Dendritic cell treated with granulocyte-macrophage colony-stimulating factor and Interleukin-4, amounts not matched to agents 40 ng/mL and 50 ng/mL, for 4 days (primary cell): ENCODE measurements at regions not wholly inside any gene's neighbourhood (a gene's known extent, or its start where the extent isn't known, plus 50 kb on each side); places are given as distances from the start of the nearest gene placed in this dataset.
"Not testable (repeated sequence)": the region's sequence is repeated elsewhere in the genome, so short reads cannot be mapped to it uniquely, and the experiment has no call there.

Experiments used
- H3K27ac Mint-ChIP-seq: one replicate; pipeline ENCODE4 v1.8.0; 2022; ENCODE audit warnings: mild to moderate bottlenecking, mixed read lengths
- H3K27me3 Mint-ChIP-seq: one replicate; pipeline ENCODE4 v1.8.0; 2022; ENCODE audit warnings: mild to moderate bottlenecking, mixed read lengths
- H3K36me3 Mint-ChIP-seq: one replicate; pipeline ENCODE4 v1.8.0; 2022; ENCODE audit warnings: low read depth, mixed read lengths
- H3K4me1 Mint-ChIP-seq: one replicate; pipeline ENCODE4 v1.8.0; 2022; ENCODE audit warnings: low read depth, mixed read lengths
- H3K4me3 Mint-ChIP-seq: one replicate; pipeline ENCODE4 v1.8.0; 2022; ENCODE audit warnings: mild to moderate bottlenecking, moderate library complexity, mixed read lengths
- H3K9me3 Mint-ChIP-seq: one replicate; pipeline ENCODE4 v1.8.0; 2022; ENCODE audit warnings: mixed read lengths
- intact Hi-C: fragments of 100-400 bp; cut with micrococcal nuclease; formaldehyde crosslinking; loops from one replicate; pipeline ENCODE4 v1.15.0; 2022

- Mint-ChIP-seq H3K36me3 (no peaks in the 10 kb centered on the region), H3K9me3 (peaks cover 25% of the 10 kb centered on the region), H3K27ac (no peak overlapping the region), H3K4me3 (no peak overlapping the region), H3K4me1 (no peaks in the 10 kb centered on the region), H3K27me3 (peaks cover 6% of the 10 kb centered on the region)
- intact Hi-C loops = no loop called here
These were observed 101.7 kb downstream of the BMS1 start for GRCh38 chr10:42883993-42884983.

- intact Hi-C loops = no loop called here
- Mint-ChIP-seq H3K9me3 (peaks cover 25% of the 10 kb centered on the region), H3K4me1 (no peaks in the 10 kb centered on the region), H3K27me3 (peaks cover 4% of the 10 kb centered on the region), H3K4me3 (no peak overlapping the region), H3K36me3 (no peaks in the 10 kb centered on the region), H3K27ac (no peak overlapping the region)
These were observed 103.1 kb downstream of the BMS1 start for GRCh38 chr10:42885491-42886270.

- Mint-ChIP-seq H3K36me3 (no peaks in the 10 kb centered on the region), H3K27me3 (no peaks in the 10 kb centered on the region)
- intact Hi-C loops = no loop called here
These were observed 105.3 kb downstream of the BMS1 start for GRCh38 chr10:42887734-42888503.

GRCh38 chr10:42888504-42889095 is 106.0 kb downstream of the BMS1 start:
- peaks cover 4% of the 10 kb centered on the region for H3K9me3 Mint-ChIP-seq
- H3K4me1 Mint-ChIP-seq = no peaks in the 10 kb centered on the region
- no peak overlapping the region for H3K27ac Mint-ChIP-seq
- no peaks in the 10 kb centered on the region for H3K36me3 Mint-ChIP-seq
- intact Hi-C loops = no loop called here
- H3K4me3 Mint-ChIP-seq = no peak overlapping the region
- no peaks in the 10 kb centered on the region for H3K27me3 Mint-ChIP-seq

More at GRCh38 chr10:42887734-42888503, 105.3 kb downstream of the BMS1 start:
- no peak overlapping the region for H3K4me3 Mint-ChIP-seq
- H3K27ac Mint-ChIP-seq = no peak overlapping the region
- H3K4me1 Mint-ChIP-seq = no peaks in the 10 kb centered on the region
- peaks cover 11% of the 10 kb centered on the region for H3K9me3 Mint-ChIP-seq

- Mint-ChIP-seq H3K4me3 (no peak overlapping the region), H3K27ac (no peak overlapping the region), H3K36me3 (no peaks in the 10 kb centered on the region), H3K27me3 (peaks cover 44% of the 10 kb centered on the region), H3K4me1 (peaks cover 5% of the 10 kb centered on the region), H3K9me3 (no peaks in the 10 kb centered on the region)
- intact Hi-C loops = no loop called here
These were observed 114.1 kb downstream of the BMS1 start for GRCh38 chr10:42896735-42897134.

- intact Hi-C loops = no loop called here
- Mint-ChIP-seq H3K27me3 (peaks cover 44% of the 10 kb centered on the region), H3K9me3 (no peaks in the 10 kb centered on the region), H3K4me3 (peak overlapping the region; percentile 25), H3K4me1 (peaks cover 5% of the 10 kb centered on the region), H3K27ac (no peak overlapping the region), H3K36me3 (no peaks in the 10 kb centered on the region)
These were observed 115.7 kb downstream of the BMS1 start for GRCh38 chr10:42898037-42898960.

- no peaks in the 10 kb centered on the region for H3K9me3 Mint-ChIP-seq
- H3K4me1 Mint-ChIP-seq = peaks cover 5% of the 10 kb centered on the region
- H3K27ac Mint-ChIP-seq = no peak overlapping the region
- H3K4me3 Mint-ChIP-seq = no peak overlapping the region
- intact Hi-C loops = no loop called here
- no peaks in the 10 kb centered on the region for H3K36me3 Mint-ChIP-seq
- peaks cover 45% of the 10 kb centered on the region for H3K27me3 Mint-ChIP-seq
These were observed 116.4 kb downstream of the BMS1 start for GRCh38 chr10:42899036-42899435.

GRCh38 chr10:42900346-42900745 is 117.8 kb downstream of the BMS1 start:
- H3K27me3 Mint-ChIP-seq = peaks cover 48% of the 10 kb centered on the region
- H3K4me1 Mint-ChIP-seq, H3K27ac Mint-ChIP-seq, H3K4me3 Mint-ChIP-seq, H3K9me3 Mint-ChIP-seq, H3K36me3 Mint-ChIP-seq, intact Hi-C loops: not testable (repeated sequence)

GRCh38 chr10:42911359-42911758 is 128.8 kb downstream of the BMS1 start:
- Mint-ChIP-seq H3K4me3 (no peak overlapping the region), H3K36me3 (no peaks in the 10 kb centered on the region), H3K4me1 (no peaks in the 10 kb centered on the region), H3K27me3 (peaks cover 8% of the 10 kb centered on the region), H3K9me3 (peaks cover 26% of the 10 kb centered on the region), H3K27ac (no peak overlapping the region)
- intact Hi-C loops = no loop called here

- Mint-ChIP-seq H3K27ac (no peak overlapping the region), H3K4me1 (peaks cover 4% of the 10 kb centered on the region), H3K9me3 (peaks cover 19% of the 10 kb centered on the region), H3K36me3 (no peaks in the 10 kb centered on the region), H3K27me3 (peaks cover 2% of the 10 kb centered on the region), H3K4me3 (no peak overlapping the region)
- intact Hi-C loops = no loop called here
These were observed 134.4 kb downstream of the BMS1 start for GRCh38 chr10:42916974-42917373.

GRCh38 chr10:42917821-42918220 is 135.2 kb downstream of the BMS1 start:
- H3K4me3 Mint-ChIP-seq = no peak overlapping the region
- H3K27me3 Mint-ChIP-seq = peaks cover 2% of the 10 kb centered on the region
- H3K27ac Mint-ChIP-seq = no peak overlapping the region
- H3K4me1 Mint-ChIP-seq = peaks cover 4% of the 10 kb centered on the region
- no peaks in the 10 kb centered on the region for H3K36me3 Mint-ChIP-seq
- intact Hi-C loops = no loop called here
- peaks cover 19% of the 10 kb centered on the region for H3K9me3 Mint-ChIP-seq

- no peaks in the 10 kb centered on the region for H3K36me3 Mint-ChIP-seq
- H3K27ac Mint-ChIP-seq = no peak overlapping the region
- intact Hi-C loops = no loop called here
- H3K4me3 Mint-ChIP-seq = no peak overlapping the region
- H3K9me3 Mint-ChIP-seq = peaks cover 5% of the 10 kb centered on the region
- peaks cover 2% of the 10 kb centered on the region for H3K27me3 Mint-ChIP-seq
- peaks cover 4% of the 10 kb centered on the region for H3K4me1 Mint-ChIP-seq
These were observed 139.4 kb downstream of the BMS1 start for GRCh38 chr10:42921951-42922350.
